HG02885 (cell line): ENCODE measurements at regions not wholly inside any gene's neighbourhood (a gene's known extent, or its start where the extent isn't known, plus 50 kb on each side); places are given as distances from the start of the nearest gene placed in this dataset.

Source experiments
- ATAC-seq: cut with Tn5 transposase; IDR thresholded peaks from one replicate; pipeline ENCODE4 v1.9.1; 2021; ENCODE audit warnings: mild to moderate bottlenecking; ENCODE audit not compliant: unreplicated experiment, poor library complexity

DNA sequence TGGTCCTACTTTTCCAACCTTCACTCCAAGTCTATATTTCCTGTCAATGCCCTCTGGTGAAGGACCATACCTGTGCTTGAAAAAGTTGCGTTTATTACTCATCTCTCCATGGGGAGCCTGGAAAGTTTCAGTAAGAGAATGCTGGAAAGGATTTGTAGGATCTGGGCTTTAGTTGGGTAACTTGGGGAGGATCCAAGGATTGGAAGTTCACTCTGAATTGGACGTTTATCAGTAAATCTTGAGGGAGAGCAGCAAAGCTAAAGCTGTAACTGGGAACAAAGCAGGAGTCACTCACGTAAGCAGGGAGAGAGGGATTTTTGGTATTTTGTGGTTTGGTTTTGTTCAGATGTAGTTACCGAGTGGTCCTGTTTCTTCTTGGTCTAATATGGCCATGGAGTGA, 51.4 kb upstream of the NPVF start:
- no peak for ATAC-seq

GRCh38 chr7:25280181-25280580, 51.9 kb upstream of the NPVF start:
- no peak for ATAC-seq

GRCh38 chr7:25282194-25282593, 53.9 kb upstream of the NPVF start:
- no peak for ATAC-seq

DNA sequence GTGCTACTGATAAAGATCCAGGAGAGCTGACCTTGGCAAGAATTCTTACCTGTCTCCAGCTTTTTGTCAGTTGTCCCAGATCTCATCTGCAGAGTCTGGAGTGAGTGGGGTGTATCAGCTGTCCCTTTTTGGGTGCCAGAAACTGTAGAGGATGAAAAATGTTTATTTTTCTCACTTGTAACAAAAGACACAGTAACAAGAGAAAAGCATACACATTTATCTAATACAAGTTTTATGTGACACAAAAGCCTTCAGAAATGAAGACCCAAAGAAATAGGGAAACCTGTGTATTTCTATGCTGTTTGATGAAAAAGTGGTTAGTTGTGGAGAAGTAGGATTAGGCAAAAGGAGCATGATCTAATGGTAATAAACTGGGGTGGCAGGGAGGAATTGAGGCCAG, 58.5 kb upstream of the NPVF start:
- no peak for ATAC-seq

DNA sequence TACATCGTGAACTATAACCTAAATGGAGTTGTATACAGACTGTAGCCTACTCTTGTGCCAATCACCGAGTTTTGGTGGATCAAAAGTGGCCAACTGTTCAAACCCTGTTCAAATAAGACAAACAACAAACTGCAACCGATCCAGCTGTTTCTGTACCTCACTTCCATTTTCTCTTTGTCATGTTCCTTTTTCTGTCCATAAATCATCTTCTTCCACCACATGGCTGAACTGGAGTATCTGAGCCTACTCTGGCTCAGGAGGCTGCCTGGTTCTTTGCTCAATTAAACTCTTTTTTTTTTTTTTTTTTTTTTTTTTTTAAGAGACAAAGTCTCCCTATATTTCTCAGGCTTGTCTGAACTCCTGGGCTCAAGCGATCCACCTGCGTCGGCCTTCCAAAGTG, 59.0 kb upstream of the NPVF start:
- ATAC-seq, result no peak

- ATAC-seq, result no peak
Observed at GRCh38 chr7:25288556-25289307, 60.4 kb upstream of the NPVF start.

DNA sequence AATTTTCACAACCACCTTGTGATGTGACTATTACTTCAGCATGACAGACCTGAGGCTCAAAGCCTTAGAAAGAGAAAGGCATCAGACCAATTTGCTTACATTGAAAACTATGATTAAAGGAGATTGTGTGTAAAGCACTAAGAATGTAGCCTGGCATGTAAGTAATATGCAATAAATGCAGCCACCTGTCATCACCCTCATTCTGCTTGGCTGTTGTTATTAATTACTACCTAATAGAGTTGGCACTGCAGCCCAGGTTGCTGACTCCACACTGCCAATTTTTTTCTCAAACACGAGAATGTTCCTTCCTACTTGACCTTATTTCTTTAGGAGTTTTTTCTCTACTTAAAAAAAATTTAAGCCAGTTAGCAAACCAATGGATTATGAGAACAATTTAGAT, 61.2 kb upstream of the NPVF start:
- no peak for ATAC-seq

DNA sequence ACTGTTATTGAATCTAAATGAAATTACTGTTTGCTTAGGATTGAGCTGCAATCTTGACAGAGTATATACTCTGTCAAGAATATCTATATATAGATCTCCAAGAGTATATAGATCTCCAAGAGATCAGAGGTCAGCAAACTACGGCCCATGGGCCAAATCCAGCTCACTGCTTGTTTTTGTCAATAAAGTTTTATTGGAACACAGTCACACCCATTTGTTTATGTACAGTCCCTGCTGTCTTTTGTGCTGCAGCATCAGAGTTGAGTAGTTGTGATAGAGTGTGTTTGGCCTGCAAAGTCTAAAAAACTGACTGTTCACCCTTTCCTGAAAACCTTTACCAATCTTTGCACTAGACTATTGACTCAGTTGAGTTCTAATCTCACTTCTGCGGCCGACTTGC, 66.3 kb upstream of the NPVF start:
- ATAC-seq, result no peak

- ATAC-seq, result no peak
Observed at GRCh38 chr7:25295387-25295786, 67.1 kb upstream of the NPVF start.

GRCh38 chr7:25296086-25296485, 67.8 kb upstream of the NPVF start:
- no peak for ATAC-seq

DNA sequence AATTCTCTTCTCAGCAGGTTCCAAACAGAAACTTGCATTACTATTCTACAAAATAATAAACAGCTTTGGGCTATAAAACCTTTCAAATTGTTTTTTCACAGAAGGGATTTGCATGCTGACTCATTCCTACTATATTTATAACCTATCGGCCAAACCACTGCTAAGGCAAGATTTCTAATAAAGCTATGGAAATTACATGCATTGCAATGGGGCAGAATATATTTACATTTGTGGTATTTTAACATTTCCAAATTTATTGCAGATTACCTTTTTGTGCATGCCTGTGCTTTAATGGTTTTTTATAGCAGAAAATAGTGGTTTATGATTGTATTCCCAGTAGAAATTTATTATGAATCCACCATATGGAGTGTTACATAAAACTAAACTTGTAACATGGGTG, 69.0 kb upstream of the NPVF start:
- ATAC-seq, result no peak

DNA sequence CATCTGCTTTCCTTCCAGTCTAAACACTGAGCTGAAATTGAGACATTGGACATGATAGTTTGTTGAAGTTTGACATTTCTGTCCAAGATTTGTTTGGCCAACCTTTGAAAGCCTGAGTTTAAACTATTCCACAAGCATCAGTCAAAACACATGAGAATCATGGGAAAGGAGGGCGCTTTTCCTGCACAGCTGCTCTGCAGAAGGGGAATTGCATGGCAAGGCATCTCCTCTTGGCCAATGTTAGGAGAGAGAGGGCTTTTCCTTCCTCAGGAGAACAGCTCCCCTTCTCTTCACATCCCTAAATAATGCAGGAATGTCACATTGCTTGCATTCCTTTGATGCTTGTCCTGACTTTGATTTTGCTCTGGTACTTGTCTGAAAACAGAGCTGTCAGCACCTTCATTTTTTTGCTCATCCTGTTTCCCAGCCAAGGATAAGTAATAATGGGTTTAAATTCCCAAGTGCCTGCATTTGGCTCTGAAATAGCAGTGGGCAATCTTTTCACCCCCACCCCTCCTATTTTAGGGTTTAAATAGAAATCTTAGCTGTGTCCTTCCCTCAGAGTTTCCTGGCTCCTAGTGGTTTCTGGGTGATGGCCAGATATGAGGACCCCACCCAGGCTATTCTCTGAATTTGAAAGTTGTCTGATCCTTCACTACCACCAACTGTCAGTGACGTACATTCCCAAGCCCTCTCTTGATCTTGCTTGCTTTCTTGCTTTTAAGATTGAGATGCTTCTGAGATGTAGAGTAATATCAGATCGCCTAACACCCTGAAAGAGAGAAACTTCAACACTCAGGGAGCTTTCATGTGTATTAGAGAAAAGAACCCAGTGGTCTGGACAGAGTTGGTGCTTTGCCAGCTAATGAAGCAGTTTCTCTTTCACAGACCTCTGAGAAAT, 75.2 kb upstream of the NPVF start:
- ATAC-seq, result no peak

DNA sequence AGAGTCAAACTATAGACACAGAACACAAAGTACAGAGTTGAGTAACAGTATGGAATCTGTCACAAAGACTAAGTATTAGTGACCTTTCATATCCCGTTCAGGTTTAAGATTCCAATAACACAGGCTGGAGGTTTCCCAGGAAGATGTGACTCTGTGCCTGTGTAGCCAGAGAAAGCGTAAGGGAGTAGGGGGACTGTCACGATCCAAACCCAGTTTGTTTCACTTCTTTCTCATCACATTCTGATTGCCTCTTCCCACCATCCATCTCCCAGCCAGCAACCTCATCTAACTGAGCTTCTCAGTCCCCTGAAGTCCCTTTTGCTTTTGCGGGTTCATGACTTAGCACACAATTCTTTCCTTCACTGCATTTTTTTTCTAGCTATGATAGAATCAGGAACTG, 76.4 kb upstream of the NPVF start:
- ATAC-seq, result no peak

GRCh38 chr7:25305831-25306230, 77.5 kb upstream of the NPVF start:
- no peak for ATAC-seq

DNA sequence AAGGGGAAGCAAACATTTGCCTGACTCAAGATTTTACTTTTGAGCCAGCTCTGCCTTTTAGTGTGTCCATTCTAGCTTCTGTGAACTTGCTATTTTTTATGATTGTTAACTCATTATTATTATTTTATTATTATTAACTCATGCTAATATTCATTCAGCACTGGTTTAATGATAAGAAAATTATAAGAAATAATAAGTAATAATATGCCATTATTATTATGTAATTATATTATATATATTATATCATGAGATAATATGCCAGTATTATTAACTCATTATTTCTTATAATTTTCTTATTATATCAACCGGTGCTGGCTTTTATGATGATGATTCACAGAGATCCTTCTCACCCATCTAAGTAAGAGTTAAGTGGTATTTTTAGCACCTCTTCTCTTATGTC, 79.3 kb upstream of the NPVF start:
- ATAC-seq, result no peak

DNA sequence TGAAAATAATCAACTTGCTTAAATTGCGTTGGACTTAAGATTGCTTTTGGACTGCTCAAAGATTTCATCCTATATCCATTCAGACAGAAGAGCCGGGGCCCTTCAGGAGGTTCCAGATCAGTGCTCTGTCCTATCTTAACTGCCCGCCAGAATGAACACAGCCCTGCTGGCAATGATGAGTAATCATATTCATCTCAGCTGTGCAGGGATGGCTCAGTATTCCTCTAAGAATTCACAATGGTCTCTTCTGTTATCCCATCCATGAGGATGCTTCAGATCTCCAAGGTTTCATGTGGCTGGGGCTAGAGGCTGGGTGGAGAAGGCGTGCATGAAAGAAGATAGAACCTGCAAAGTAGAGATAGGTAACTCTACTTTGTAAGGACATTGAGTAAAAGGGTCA, 80.0 kb upstream of the NPVF start:
- no peak for ATAC-seq

DNA sequence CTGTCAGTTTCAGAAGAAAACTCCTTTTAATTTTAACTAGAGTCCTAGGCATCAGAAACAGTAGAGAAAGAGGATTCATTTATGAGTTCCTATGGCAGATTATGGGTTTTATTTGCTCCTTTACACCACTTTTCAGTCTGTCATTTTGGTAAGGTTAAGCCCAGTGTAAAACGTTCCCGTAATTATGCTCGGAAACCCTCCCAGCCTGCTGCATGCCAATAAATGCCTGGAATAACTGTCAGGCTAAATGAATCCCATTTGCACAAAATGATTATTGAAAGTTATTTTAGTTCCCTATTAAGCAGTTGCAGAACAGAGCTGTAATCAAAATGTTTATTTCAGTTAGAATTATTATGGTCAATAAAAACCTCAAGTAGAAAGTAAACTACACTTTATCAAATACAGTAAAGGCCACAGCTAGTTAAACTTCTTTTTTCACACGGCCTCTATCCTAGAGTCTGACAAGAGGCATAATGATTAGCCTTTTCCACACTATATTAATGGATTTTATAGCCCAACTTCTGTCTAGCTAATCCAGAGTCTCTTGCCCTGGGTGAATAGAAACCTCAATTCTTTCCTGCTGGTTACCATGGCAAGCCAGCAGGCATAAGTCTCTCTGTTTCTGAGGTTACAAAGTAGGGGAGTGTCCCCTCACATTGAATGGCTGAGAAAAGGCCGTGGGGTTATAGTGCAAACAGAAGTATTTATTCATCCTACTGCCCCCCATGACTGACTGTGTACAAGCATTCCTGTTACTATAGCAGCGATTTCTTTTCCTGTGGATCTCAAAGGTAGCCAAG, 80.8 kb upstream of the NPVF start:
- ATAC-seq, result no peak

DNA sequence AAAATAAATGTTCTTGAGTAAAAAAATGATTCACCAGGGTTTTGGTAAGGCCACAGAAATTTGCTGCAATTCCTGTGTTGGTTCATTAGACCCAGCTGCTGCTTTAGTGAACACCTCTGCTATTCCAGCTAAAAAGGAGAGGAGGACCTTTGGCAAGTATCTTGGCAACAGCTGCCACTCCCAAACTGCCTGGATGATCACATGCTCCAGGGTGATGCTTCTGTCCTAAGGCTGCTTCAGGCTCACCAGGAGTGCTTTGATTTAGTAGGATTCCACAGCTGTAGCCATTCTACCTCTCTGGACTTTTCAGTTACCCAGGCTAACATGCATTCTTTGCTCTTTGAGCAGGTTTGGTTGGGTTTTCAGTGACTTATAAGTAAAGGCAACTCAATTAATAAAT, 82.6 kb upstream of the NPVF start:
- no peak for ATAC-seq

DNA sequence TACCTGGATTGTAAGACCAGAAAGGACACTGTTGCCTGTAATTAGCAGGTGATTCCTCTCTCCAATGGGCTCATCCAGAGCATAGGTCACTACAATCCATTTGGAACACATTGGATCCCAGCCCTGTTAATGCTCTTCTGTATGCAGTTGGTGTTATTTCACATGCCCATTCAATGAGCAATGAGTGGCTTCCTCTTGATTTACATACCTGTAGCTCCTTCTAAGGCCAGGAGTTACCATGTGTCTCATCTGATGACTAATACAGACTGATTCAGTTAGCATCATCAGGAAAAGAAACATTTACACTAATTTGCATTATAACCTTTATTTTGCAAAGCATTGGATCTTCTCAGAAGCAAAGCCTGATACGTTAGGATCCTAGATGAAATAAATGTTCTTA, 83.1 kb upstream of the NPVF start:
- no peak for ATAC-seq

DNA sequence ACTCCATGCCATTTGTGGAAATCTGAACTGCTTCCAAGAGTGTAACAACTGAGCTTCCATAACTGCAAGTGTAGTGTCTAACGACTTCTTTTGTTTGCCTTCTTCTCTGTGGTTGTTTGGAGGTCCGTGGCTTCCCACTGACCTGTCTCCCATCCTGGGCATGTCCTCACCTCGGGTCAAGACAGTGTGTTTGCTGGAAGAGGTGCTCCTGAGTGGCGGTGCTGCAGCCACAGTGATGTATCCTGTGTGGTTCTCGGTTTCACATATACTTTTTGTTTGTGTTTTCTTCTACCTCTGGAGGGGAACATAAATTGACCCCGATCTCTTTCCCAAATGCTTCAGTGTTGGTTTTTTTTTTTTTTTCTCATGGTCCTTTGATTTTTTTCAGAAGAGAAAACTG, 84.7 kb upstream of the NPVF start:
- ATAC-seq, result no peak

DNA sequence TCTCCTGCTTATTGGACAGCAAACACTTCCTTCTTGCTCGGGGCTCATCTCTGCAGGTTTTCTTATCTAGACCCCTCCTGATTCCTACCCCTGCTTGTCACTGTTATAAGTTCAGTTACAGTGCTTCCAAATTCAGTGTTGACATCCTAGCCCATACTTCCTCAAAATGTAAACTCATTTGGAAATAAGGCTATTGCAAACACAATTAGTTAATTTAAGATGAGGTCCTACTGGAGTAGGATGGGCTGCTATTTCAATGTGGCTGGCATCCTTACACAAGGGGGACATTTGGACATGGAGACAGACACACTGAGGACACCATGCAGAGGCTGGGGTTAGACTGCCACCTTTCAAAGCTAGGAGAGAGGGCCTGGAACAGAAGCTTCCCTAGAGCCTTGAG, 85.2 kb upstream of the NPVF start:
- ATAC-seq, result no peak
